Kidney capillary endothelial cell (primary cell): ENCODE measurements at regions not wholly inside any gene's neighbourhood (a gene's known extent, or its start where the extent isn't known, plus 50 kb on each side); places are given as distances from the start of the nearest gene placed in this dataset.
"Not testable (repeated sequence)": the region's sequence is repeated elsewhere in the genome, so short reads cannot be mapped to it uniquely, and the experiment has no call there.

Experiments used
- DNase-seq: peaks from one replicate; pipeline ENCODE4 v3.0.0-alpha.2; 2018; ENCODE audit warnings: low spot score

DNA sequence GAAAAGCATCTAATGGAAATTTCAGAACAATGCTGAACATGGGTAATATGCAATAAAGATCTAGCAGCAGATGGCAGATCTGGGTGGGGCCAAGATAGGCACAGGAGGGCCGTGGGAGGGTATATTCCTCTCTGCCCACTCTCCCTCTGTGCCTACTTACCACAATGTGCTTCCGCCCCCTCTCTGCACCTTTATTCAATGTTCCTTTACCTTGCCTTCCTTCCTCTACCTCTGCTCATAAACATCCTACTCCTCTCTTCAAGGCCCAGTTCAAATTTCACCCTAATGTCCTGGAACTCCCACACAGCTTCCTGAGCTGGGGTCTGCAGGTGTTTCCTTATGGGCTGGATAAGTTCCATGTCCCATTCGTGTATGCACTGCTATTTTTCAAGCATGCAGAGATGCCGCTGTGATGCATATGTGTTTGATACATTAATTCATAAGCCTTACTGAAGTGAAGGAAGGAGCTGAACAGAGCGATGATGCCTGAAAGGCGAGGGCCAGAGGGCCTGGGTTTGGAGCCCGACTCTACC, 65.6 kb upstream of the EDEM3 start:
- no peak for DNase-seq

DNA sequence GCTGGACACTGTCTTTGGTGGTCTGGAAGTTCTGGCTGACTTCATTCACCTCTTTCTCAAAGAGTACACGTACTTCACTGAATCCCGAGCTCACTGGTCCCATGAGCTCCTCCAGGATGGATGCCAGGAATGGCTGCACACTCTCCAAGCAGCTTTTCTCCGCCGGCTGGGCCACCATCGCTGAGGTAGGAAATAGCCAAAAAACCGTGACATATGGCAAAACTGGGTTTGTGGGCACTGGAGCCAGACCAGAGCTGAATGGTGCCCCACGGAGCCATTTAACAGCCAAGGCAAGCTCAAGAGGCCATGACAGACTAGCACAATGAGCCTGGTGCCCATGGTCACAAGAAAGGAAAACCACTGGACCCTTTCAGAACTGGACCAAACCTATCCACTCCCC, 64.0 kb upstream of the EDEM3 start:
- DNase-seq = no peak

DNA sequence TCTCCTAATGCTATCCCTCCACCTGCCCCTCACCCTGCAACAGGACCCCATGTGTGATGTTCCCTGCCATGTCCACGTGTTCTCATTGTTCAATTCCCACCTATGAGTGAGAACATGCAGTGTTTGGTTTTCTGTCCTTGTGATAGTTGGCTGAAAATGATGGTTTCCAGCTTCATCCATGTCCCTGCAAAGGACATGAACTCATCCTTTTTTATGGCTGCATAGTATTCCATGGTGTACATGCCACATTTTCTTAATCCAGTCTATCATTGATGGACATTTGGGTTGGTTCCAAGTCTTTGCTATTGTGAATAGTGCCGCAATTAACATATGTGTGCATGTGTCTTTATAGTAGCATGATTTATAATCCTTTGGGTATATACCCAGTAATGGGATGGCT, 62.3 kb upstream of the EDEM3 start:
- DNase-seq = not testable (repeated sequence)

DNA sequence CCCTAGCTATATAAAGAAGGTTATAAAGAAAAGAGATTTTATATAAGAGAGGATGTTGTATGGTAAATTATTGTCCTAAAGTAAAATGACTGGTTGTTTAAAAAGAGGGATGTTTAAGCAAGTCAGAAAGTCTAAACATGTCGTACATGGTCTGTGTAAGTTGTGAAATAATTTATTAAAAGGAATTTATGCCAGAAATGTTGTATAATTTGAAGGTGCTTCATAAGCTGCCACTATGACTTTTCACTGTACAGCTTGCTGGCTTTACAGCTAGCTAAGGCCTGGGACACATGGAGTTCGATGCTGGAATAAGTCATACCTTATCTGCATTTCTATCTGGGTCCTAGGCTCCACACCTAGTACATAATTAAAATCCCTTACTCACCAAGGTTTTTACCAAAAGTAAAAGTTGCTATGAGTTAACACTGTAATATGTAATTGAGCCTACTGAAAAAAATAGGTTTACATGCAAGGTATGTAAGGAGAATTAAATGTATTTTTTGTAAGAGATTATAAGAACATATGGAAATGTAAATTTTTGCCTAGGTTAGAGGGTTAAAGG, 59.0 kb upstream of the EDEM3 start:
- DNase-seq = no peak

DNA sequence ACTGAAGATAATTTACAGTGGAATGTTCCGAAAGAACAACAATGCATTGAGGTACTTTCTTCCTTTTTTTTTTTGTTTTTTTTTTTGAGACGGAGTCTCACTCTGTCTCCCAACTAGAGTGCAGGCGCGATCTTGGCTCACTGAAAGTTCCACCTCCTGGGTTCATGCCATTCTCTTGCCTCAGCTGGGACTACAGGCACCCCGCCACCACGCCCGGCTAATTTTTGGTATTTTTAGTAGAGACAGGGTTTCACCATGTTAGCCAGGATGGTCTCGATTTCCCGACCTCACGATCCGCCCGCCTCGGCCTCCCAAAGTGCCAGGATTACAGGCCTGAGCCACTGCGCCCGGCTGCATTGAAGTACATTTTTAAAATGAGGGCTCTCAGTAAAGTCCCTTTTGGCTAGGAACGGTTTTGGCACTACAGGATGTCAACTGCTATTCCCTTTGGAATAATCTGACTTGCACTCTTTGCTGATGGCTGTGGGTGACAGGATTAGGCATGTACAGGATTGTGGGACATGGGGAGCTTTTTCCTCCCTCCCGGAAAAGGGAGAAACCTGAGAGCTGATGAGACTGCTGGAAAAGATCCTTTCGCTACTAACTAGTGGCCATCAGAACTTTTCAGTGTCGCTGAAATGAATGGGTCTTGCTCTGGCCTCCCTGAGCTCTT, 56.9 kb upstream of the EDEM3 start:
- DNase-seq = no peak

DNA sequence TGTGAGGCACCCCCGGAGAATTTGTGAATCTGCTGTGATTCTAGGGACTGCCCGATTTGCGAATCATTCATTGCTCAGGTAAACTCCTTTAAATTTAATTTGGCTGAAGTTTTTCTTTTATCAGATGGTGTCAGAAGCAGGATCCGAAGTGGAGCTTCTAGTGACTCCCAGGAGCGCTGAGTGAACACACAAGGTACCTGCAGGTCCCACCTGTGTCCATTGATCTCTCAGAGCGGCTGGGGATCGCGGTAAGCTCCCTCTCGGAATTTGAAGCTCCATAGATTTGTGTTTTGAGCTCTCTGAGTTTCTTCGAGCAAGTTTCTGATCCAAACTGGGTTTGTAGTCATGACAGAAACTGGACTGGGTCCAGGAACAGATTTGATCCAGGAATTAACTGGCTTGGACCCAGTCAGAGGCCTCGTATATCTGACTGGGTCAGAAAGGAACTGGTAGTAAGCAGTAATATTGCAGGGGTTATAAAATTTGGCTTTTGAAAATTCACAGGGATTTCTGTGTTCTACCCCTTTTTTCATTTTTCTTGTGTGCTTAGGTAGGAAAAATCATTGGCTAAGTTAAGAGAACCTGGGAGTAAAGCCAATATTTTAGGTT, 56.2 kb upstream of the EDEM3 start:
- DNase-seq = no peak

DNA sequence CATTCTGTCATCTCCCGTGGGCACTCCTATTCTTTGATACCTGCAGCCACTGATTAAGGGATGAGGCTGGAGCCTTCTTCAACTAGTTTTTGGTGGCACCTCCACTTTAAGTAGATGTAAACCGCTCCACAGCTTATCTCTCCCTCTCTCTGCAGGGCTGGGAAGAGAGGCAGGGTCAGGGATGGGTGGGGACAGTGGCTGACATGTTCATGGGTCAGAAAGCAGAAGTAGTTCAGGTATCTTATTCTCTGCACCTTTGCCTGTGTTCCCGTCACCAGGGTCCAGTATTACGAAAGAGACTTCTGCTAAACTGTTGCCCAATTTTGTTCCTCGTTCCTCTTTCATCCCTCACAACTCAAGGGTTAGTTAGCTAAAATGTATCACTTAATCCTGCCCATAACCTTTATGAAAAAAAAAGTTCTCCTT, 51.7 kb upstream of the EDEM3 start:
- DNase-seq = no peak

DNA sequence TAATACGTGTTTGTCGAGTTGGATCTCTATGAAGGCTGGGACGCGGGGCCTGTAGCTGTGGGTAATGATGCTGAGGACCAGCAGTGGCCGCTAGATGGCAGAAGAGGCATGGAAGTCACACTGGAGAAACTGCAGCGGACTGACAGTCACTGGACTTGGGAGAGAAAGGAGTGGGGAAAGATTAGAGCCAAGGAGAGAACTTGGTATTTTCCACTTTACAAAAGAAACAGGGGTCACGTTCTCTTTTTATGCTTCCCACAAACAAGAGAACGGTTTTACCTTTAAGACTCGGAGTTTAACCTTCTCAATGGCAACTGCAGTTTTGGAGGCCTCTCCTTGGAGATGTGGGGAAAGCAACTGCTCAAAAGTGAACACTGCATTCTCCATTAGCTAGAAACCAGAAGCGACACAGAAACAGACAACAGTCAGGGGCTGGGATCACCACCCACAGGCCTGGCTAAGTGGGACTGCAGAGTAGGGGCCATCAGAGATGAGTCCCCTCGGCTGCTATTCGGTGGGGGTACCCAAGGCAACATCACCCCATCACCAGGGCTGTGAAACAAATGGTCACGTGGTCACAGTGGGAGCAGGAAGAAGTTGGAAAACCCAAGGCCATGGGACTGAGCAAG, 51.1 kb upstream of the EDEM3 start:
- DNase-seq = peak; percentile 83
